Epithelial cell of proximal tubule (primary cell): ENCODE measurements at regions not wholly inside any gene's neighbourhood (a gene's known extent, or its start where the extent isn't known, plus 50 kb on each side); places are given as distances from the start of the nearest gene placed in this dataset.
"Not testable (repeated sequence)": the region's sequence is repeated elsewhere in the genome, so short reads cannot be mapped to it uniquely, and the experiment has no call there.

Source experiments
- DNase-seq: peaks from one replicate; pipeline ENCODE4 v3.0.0-alpha.2; 2011; ENCODE audit warnings: low read depth
- H3K4me3 ChIP-seq: 2 replicates; pipeline ENCODE4 v1.5.1; 2011; ENCODE audit warnings: low read depth, mild to moderate bottlenecking, low read length
- TF ChIP-seq, protein P1 (sequence below): conservative IDR thresholded peaks from 2 replicates; pipeline ENCODE4 v1.5.1; 2012; ENCODE audit warnings: low read depth, mild to moderate bottlenecking, low read length

DNA sequence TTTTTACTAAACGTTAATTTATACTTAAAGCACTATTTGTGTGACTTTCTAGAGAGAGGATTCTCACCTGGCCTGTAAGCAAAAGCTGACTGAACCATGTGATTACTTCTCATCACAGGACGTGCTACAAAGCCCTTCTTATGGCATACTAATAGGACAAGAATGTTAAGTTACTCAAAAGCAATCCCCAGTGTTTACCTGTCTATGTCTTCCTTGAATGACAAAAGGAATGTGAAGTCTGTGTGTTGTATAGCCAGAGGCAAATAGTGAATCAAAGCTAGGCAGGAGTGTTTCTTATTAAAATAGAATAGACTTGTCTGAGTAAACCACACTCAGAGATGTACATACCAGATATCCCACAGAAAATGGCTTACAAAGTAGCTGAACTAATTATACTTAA, 1465.5 kb downstream of the SUCLG1 start:
- TF ChIP-seq, protein P1, sequence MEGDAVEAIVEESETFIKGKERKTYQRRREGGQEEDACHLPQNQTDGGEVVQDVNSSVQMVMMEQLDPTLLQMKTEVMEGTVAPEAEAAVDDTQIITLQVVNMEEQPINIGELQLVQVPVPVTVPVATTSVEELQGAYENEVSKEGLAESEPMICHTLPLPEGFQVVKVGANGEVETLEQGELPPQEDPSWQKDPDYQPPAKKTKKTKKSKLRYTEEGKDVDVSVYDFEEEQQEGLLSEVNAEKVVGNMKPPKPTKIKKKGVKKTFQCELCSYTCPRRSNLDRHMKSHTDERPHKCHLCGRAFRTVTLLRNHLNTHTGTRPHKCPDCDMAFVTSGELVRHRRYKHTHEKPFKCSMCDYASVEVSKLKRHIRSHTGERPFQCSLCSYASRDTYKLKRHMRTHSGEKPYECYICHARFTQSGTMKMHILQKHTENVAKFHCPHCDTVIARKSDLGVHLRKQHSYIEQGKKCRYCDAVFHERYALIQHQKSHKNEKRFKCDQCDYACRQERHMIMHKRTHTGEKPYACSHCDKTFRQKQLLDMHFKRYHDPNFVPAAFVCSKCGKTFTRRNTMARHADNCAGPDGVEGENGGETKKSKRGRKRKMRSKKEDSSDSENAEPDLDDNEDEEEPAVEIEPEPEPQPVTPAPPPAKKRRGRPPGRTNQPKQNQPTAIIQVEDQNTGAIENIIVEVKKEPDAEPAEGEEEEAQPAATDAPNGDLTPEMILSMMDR, result no peak
- H3K4me3 ChIP-seq, result no peak overlapping the region
- peak; percentile 40 for DNase-seq

DNA sequence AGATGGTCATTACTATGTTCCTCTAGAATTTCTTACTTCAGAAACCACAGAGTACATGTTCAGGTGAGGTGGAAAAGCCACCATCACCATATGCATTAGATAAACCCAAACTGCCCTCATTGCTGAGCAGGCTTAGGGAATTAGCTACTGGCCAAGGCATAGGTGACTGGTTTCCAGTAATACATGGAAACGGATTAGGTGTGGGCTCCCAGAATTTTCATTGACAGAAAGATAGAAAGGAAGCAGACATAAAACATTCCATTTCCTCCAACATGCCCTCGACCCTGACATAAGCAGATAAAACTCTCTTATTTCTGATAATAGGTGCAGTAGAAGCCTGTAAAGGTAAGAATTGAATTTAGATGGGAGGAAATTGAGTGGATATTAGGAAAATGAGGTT, 1466.1 kb downstream of the SUCLG1 start:
- H3K4me3 ChIP-seq, result no peak overlapping the region
- TF ChIP-seq, protein P1, result no peak
- DNase-seq, result no peak

DNA sequence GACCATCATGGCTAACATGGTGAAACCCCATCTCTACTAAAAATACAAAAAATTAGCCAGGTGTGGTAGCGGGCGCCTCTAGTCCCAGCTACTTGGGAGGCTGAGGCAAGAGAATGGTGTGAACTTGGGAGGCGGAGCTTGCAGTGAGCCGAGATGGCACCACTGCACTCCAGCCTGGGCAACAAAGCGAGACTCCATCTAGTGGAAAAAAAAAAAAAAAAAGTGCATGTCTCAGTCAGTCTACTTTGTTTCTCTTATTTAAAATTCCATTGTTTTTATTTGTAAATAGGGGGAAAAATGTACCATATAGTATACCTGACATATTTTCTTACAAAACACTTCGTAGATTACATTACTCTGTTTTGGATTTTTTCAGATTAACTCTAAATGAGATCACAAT, 1471.4 kb downstream of the SUCLG1 start:
- H3K4me3 ChIP-seq, DNase-seq: not testable (repeated sequence)

DNA sequence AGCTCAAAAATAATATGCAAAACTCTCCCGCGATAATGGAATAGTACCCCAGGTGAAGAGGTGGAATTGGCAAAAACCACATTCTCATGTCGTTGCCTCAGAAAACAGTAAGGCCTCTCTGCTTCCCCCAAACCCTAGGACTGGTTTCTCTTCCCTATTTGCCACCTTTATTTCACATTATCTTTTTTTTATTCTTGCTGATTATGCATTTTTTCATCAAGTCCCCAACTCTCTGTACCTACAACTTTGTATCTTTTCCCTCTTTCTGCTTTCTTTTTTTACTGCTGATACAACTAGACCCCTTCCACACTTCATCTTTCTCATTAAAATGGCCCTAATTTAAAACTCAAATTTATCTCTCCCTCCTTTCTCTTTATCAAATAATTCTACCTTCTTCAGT, 1472.2 kb downstream of the SUCLG1 start:
- no peak for DNase-seq
- TF ChIP-seq, protein P1, result no peak

DNA sequence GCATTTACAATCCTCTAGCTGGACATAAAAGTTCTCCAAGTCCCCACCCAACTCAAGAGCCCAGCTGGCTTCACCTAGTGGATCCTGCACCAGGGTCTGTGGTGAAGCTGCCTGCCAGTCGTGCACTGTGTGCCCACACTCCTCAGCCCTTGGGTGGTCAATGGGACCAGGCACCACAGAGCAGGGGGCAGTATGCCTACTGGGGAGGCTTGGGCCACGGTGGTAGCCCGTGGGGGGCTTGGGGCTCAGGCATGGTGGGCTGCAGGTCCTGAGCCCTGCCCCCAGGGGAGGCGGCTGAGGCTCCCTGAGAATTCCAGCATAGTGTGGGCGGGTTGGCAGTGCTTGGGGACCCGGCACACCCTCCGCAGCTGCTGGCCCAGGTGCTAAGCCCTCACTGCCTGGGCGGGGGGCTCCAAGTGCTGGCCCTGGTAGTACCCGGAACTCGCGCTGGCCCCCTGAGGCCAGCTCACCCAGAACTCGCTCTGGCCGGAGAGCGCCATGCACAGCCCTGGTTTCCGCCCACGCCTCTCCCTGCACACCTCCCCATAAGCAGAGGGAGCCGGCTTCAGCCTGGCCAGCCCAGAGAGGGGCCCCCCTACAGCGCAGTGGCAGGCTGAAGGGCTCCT, 1473.4 kb downstream of the SUCLG1 start:
- no peak for DNase-seq
- TF ChIP-seq, protein P1, result no peak
- H3K4me3 ChIP-seq, result no peak overlapping the region

More for the DNA sequence above, 1472.2 kb downstream of the SUCLG1 start:
- H3K4me3 ChIP-seq, result no peak overlapping the region

DNA sequence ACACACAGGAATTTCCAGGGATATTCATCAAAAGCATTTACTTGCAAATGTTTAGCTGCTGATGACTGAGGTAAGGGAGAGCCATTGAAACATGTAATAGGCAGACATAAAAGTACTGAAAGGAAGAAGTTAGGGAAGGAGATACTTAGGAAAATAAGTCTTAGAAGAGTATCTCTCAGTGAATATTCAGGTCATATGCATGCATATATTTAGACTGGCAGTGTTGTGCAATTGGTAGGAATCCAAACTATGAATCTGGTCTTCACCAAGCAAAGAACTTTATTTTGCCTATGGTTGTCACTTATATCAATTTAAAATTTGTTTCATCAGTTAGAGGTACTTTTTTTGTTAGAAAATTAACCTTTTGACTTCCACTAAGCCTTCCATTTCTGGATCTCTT, 1490.7 kb downstream of the SUCLG1 start:
- no peak overlapping the region for H3K4me3 ChIP-seq
- TF ChIP-seq, protein P1, result no peak
- no peak for DNase-seq

DNA sequence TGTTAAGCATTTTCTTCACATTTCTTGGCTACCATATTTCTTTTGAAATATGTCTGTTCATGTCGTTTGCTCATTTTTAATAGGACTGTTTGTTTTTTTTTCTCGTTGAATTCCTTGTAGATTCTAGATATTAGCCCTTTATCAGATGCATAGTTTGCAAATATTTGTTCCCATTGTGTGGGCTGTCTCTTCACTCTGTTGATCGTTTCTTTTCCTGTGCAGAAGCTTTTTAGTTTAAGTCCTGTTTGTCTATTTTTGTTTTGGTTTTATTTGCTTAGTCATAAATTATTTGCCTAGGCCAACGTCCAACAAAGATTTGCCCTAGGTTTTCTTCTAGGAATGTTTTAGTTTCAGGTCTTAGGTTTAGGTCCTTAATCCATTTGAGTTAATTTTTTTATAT, 1494.7 kb downstream of the SUCLG1 start:
- DNase-seq, result no peak
- TF ChIP-seq, protein P1, result no peak
- H3K4me3 ChIP-seq, result no peak overlapping the region
